ENCODE measurements at regions not wholly inside any gene's neighbourhood (a gene's known extent, or its start where the extent isn't known, plus 50 kb on each side); places are given as distances from the start of the nearest gene placed in this dataset.

GRCh38 chr12:118853634-118854033 lies 127.7 kb upstream of the SRRM4 start:
- no peak for TF ChIP-seq SIN3A (conservative IDR thresholded peaks at IDR 0.05 in 1 of 2, IDR thresholded peaks at IDR 0.05 in 1 of 2; ENCODE audit: low read depth in 1 of 2, low read length in 2 of 2)
- peak; percentile 34 to 64 (median 52) for TF ChIP-seq CTCF (IDR thresholded peaks at IDR 0.05; ENCODE audit: control extremely low read depth in 1 of 3, insufficient read depth in 1 of 3, low read depth in 1 of 3, low read length in 3 of 3)
- TF ChIP-seq CREB1 (IDR thresholded peaks at IDR 0.05), result no peak
- no peak for TF ChIP-seq TEAD4 (IDR thresholded peaks at IDR 0.05; ENCODE audit: low read depth, low read length)
- no peak for TF ChIP-seq CEBPB (IDR thresholded peaks at IDR 0.05; ENCODE audit: low read depth, low read length)
- no peak for TF ChIP-seq SP1 (IDR thresholded peaks at IDR 0.05; ENCODE audit: low read depth, low read length)
- no peak for TF ChIP-seq TCF12 (IDR thresholded peaks at IDR 0.05; ENCODE audit: low read depth, low read length)
- TF ChIP-seq FOSL1 (IDR thresholded peaks at IDR 0.05; ENCODE audit: insufficient read depth, low read depth, low read length), result no peak
- TF ChIP-seq RFX5 (IDR thresholded peaks at IDR 0.05; ENCODE audit: borderline replicate concordance, low read depth, low read length), result no peak
